GM19193 (cell line): ENCODE measurements at regions not wholly inside any gene's neighbourhood (a gene's known extent, or its start where the extent isn't known, plus 50 kb on each side); places are given as distances from the start of the nearest gene placed in this dataset.

Source experiments
- POLR2A ChIP-seq: IDR thresholded peaks from 4 replicates; pipeline ENCODE4 v1.6.1; 2011; ENCODE audit not compliant: insufficient read depth, insufficient read length; ENCODE audit errors: extremely low read depth

DNA sequence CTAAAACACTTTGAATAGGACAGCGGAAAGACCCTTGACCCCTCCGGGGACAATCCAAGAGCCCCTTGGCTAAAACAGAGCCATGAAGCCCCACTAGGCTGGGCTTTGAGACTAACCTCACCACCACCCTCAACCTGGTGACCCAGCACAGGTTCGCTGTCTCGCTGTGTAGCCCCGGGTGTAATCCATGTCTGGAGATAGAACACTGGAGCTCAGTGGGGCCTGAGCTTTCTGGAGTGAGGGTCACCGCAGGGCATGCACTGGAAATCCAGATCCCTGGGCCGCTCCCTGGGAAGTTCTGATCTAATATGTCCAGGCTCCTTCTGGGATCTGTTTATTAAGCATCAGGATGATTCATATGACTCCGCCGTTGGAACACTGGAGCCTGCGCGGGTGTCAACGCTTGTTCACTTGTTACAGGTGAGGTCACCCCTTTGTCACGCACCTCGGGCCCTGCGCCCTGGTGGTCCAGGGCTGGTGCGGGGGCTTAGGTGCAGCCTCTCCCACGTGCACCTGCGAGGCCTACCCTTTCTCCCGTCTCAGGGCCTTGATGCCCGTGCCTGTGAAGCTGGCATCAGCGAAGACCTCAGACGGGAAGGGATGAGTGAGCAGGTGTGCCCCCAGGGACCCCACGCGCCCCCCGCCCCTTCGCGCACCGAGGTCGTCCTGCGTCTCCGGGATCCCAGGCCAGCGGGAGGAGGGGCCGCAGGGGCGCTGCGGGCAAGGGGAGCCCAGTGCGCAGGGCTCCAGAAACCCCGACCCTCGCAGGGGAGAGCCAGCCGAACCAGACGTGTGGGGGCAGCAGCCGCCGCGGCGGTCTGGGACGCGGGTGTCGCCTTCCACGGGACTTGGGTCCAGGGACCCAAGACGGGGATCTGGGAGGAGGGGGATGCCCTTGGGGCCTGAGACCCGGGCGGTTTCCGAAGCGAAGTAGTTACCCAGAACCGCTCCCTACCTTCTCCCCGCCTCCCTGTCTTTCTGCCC, 224.1 kb upstream of the FOXF1 start:
- no peak for TF ChIP-seq POLR2A

DNA sequence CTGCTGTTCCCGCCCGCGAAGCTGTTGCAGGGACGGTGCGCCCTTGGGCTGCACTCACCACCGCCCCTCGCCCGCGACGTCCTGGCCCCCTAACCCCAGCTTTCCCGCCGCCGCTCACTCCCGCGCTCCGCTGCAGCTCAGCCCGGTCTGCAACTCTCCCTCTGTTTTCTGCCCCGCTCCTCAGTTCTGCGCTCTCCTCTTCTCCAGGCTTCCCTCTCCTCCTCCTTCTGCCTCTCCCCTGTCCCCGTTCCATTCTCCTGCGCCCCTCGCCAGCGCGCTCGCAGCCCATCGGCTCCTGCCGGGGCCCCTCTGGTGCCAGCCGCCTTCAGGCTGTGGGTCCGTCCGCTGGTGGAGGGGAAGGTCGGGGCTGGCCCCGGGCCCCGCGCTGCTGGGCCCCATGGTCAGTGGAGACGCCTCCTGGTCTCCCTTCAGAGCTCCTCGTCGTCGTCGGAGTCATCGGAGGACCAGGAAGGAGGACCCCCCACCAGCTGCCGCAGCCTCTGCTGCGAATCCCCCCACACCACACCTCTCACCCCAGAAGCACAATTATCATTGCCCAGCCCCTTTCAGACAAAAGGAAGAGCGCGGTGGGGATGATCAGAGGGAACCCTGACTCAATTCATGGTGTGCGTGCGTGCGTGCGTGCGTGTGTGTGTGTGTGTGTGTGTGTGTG, 223.2 kb upstream of the FOXF1 start:
- no peak for TF ChIP-seq POLR2A

DNA sequence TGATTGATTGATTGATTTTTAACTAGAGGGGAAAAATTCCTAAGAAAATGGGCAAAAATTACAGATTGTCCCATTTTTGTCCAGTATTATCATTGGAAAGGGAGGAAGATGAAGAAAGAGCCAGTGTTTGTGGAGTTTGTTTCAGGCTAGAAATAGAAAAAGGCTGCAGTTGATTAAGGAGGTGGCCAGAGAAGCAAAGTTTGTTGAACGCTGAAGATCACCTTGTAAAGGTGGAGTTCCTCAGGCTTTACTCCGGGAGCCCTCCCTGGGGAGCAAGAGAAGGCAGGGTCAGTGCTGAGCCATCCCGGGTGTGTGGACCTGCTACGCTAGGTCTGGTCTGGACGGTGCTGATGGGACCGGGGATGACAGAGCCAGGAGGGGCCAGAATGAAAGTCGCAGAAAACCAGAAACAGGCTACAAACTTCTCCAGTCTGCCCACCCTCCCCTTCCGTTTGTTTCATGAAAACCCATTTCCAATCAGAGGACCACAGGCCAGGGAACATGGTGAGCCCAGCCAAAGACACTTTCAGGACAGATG, 222.6 kb upstream of the FOXF1 start:
- no peak for TF ChIP-seq POLR2A

DNA sequence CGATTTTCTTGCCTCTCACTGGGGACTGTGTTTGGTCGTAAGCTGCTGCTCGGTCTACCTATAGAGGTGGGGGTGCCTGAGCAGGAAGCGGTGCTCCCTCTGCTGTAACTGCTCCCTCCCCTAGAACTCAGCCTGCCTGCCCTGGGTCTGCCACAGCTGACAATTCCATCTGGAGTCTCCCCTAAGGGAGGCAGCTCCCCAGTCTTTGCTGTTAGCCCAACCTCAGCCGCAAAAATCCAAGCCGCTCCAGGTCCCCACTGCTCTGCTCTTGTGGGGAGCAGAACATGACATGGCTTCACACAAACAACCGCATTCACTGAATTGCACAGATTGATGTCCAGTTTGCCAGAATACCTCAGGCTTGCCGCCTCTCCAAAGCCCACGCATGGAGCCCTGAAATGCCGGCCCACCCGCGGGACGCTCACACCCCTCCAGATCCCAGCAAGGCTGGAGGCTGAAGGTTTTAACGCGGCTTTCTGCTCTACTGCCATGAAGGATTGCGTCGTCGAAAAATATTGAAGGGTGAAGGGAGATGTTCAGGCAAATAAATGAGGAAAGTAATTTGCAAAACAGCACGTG, 221.5 kb upstream of the FOXF1 start:
- no peak for TF ChIP-seq POLR2A

DNA sequence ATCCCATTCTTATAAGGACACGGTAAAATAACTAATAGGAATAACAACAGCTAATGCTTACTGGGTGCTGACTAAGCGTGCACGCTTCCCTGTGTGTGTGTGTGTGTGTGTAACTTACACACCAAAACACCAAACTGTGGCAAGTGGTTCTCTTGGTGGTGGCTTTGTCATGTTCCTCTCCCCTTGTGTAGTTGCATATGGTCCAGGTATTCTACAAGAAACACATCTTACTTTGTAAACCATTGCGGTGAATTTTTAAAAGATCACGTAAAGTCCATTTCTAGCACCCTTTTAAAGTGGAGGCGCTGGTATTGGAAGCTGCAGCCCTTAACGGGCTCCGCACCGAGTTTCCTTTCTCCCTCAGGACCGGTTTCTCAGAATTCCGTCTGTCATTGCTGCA, 221.0 kb upstream of the FOXF1 start:
- no peak for TF ChIP-seq POLR2A

DNA sequence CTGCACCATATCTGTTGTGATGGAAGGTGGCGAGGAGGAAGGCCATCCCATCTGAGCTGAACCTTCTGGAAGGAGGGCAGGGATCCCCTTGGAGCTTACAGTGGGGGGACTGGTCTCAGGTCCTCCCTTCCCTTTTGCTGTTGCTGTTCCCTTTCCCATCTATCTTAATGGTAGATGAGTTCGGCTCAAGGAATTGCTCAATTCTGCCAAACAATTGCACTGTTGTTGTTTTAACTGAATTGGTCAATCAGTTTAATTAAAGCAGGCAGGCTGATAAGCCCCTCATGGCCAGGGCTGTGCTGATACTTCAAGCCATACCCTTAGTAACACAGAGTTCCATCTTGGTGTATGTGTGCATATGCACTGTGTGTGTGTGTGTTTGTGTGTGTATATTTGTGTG, 220.4 kb upstream of the FOXF1 start:
- no peak for TF ChIP-seq POLR2A

DNA sequence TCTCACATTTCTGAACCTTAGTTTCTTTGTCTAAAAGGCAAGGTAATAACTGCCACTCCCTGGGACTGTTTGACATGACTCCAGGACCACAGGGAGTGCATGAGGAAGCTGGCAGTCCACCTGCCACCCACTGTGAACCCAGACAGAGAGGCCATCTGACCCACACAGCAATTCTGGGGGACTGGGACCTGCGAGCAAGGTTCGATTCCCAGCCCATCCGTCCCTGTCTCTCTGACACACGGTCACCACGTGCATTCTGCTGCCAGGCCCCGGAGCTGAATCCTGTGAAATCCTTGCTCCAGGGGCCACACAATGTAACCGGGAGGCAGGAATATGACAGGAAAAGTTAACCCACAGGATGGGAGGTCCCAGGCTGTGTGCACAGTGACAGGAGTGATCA, 218.8 kb upstream of the FOXF1 start:
- no peak for TF ChIP-seq POLR2A

DNA sequence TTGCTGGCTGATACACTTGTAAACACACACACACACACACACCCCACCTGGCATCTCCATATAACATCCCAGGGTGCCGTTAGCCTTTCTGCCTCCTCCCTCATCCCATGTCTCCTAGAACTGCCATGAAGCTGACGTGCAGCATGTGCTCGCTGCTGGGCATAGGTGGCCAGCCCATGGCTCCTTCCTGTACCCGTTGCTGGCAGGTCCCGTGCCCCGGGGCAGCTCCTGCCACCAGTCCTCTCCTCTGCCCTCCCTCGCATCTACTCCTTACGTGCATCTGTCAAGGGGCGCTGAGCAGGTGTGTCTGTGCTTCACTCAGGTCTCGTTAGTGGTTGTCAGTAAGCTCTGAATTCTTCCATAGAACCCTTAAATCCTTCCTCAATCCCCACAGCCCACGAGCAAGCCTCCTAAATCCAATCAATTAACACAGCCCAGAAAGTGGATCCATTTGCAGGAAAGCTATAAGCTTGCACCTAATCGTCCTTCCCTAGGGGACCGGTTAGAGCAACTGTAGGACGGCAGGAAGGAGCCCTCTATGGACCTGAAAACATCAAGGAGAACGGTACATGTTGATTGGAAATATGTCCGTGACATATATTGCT, 218.1 kb upstream of the FOXF1 start:
- TF ChIP-seq POLR2A: no peak

DNA sequence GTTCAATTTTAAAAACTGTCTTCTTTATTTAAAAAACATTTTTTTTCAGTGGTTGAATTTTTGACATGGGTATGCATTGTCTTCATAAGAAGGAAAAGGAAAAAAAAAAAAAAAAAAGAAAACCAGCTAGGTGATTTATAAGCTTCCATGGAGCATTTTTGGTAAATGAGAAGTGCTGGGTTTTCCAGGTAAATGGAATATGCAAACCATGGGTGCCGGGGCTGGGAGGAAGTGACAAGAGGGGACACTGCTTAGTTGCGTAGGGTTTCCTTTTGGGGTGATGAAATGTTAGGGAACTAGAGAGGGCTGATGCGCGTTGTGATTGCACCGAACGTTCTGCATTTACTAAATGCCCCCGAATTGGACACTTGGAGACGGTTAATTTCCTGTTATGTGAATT, 217.4 kb upstream of the FOXF1 start:
- no peak for TF ChIP-seq POLR2A

DNA sequence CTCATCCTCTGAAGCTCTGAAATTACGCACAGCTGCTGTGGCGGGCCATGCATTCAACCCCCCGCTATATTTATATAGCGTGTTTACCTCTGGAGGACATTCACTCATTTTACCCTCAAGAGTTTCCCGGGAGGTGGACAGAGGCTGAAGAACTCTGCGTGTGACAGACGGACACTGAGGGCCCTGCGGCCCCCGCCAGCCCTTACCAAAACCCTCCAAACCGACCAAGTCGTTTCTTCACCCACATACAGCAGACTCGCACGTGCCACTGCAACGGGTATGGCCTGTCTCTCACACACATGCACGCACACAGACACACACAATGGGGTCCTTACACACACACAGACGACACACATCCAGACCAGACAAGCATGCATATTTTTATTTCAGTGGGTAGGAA, 216.4 kb upstream of the FOXF1 start:
- TF ChIP-seq POLR2A: no peak

DNA sequence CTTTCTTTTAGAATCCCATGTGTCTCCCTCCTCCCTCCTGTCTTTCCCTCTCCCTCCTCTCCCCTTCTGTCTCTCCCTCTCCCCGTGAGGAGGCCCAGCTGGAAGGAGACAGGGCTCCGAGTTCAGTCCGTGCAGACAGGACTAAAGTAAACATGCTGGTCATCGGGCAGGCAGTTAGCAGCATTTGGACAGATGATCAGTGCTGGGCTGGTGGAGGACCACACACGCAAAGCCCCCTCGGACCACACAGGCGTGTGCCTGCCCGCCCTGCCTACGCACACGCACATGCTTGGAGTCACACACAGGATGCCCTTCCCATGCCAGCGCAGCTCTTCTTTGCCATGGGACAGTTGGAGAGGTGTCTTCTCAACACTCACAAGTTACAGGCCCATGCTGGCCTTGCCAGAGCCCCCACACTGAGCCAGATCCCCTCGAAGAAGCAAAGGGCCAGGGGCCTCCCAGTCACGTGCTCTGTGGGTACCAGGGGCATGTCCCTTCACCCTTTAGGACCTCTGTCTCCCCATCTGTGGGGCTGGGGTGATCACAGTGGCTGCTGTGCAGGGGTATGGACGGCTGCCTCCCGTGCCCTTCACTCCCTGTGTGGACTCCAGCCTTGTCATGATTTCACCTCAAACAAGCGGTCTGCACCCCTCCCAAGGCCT, 215.7 kb upstream of the FOXF1 start:
- TF ChIP-seq POLR2A: no peak

DNA sequence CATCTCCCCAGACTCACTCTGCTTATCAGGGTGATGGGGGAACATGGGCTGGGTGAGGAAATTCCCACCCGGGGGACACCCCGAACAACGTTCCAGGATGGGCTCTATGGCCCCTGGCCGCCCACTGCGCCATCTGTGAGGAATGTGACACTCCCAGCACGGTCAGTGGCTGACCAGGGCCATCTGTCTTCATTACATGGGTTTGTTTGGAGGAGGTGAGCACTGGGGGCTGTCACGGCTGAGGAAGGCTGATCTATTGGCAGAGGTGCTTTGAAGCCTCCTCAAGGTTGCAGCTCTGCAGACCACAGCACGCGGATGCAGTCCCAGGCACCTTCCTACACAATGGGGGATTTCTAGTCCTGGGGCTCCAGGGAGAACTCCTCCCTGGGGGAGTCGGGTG, 214.1 kb upstream of the FOXF1 start:
- TF ChIP-seq POLR2A: no peak

DNA sequence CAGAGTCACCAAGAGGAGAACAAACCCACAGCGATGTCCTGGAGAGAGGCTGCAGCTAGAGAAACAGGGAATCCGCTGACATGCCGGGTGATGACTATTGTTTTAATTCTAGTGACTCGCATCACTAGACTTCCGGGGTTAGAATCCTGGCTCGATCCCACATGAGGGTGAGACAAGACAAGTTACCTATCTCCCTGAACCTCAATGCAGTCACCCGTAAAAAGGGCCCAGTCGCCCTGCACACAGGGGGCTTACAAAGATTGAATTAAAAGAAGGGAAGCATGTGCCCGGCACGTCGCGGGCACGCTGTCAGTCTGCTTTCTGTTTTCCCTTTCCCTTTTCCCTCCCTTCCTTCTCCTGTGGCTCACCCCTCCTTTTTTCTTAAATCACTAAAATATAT, 212.9 kb upstream of the FOXF1 start:
- TF ChIP-seq POLR2A: no peak
